Astrocyte of the spinal cord (primary cell): ENCODE measurements at regions not wholly inside any gene's neighbourhood (a gene's known extent, or its start where the extent isn't known, plus 50 kb on each side); places are given as distances from the start of the nearest gene placed in this dataset.

Source experiments
- DNase-seq: peaks from one replicate; pipeline ENCODE4 v3.0.0; 2011; ENCODE audit warnings: low read depth, low spot score
- H3K4me3 ChIP-seq: 2 replicates; pipeline ENCODE4 v1.5.1; 2011; ENCODE audit warnings: low read depth, mild to moderate bottlenecking, low read length, moderate library complexity
- in situ Hi-C: cut with HindIII; loops from 2 replicates; pipeline ENCODE4 v1.10.0; 2017; ENCODE audit warnings: low sequenced_read_pairs
- TF ChIP-seq, protein P1 (sequence below): IDR thresholded peaks from 2 replicates; pipeline ENCODE4 v1.5.1; 2012; ENCODE audit warnings: low read depth, mild to moderate bottlenecking, low read length, inconsistent platforms

DNA sequence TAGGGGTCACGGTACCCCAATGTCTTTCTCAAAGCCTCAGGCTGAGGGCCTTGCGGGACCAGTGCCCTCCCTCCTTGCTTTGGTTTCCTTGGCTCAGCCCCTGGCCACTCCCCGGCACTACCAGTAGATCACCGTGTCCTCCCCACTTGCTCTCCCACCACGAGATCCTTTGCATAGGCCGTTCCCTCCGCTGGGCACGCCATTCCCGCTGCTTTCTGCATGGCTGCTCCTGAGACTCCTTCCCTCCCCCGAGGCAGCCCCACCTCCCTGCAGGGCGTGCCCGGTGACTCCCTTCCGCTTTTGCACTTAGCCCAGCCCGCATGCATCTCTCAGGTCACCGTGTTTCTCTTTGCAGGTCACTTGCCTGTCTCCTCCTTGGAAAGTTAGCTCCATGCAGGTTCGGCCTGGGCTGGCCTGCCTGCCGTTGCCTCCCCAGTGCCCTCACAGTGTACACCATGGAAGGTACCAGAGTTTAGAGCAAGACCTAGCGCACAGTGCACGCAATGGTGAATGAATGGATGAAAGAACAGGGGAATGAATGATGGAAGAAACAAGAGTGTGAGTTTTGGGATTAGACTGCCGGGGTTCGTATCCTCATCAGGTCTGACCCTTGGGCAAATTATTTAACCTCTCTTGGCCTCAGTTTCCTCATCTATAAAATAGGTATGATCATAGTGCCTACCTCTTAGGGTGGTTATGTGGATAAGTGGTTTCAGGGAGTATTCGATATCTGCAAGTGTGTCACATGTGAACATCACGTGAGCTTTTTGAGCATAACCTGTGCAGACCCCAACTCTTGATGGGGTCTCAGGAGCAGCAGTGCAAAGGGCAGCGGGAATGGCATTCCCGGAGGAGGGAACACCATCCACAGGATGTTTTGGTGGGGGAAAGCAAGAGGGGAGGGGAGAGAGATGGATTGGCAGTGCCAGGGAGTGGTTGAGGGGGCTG, 214.3 kb downstream of the C9orf50 start:
- no peak overlapping the region for H3K4me3 ChIP-seq
- in situ Hi-C loops: no loop called here
- TF ChIP-seq, protein P1, sequence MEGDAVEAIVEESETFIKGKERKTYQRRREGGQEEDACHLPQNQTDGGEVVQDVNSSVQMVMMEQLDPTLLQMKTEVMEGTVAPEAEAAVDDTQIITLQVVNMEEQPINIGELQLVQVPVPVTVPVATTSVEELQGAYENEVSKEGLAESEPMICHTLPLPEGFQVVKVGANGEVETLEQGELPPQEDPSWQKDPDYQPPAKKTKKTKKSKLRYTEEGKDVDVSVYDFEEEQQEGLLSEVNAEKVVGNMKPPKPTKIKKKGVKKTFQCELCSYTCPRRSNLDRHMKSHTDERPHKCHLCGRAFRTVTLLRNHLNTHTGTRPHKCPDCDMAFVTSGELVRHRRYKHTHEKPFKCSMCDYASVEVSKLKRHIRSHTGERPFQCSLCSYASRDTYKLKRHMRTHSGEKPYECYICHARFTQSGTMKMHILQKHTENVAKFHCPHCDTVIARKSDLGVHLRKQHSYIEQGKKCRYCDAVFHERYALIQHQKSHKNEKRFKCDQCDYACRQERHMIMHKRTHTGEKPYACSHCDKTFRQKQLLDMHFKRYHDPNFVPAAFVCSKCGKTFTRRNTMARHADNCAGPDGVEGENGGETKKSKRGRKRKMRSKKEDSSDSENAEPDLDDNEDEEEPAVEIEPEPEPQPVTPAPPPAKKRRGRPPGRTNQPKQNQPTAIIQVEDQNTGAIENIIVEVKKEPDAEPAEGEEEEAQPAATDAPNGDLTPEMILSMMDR: no peak
- DNase-seq: no peak

DNA sequence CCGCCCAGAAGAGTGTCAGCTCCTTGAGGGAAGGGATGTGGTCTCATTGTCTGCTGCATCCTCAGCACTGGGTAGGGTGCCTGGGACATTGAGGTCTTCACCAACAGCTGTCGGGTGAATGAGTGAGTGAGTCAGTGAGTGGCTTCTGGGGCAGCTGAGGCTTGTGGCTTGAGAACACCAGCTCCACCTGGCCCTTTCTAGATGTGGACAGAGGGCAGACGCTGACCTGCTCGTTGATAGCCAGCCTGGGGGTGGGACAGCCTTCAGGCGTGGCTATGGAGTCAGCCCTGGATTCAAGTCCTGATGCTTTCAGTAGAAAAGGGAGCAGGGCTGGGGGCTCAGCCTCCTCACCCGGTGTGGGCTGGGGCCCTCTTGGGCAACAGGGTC, 215.1 kb downstream of the C9orf50 start:
- TF ChIP-seq, protein P1: no peak
- DNase-seq: no peak
- no peak overlapping the region for H3K4me3 ChIP-seq
- in situ Hi-C loops: no loop called here

DNA sequence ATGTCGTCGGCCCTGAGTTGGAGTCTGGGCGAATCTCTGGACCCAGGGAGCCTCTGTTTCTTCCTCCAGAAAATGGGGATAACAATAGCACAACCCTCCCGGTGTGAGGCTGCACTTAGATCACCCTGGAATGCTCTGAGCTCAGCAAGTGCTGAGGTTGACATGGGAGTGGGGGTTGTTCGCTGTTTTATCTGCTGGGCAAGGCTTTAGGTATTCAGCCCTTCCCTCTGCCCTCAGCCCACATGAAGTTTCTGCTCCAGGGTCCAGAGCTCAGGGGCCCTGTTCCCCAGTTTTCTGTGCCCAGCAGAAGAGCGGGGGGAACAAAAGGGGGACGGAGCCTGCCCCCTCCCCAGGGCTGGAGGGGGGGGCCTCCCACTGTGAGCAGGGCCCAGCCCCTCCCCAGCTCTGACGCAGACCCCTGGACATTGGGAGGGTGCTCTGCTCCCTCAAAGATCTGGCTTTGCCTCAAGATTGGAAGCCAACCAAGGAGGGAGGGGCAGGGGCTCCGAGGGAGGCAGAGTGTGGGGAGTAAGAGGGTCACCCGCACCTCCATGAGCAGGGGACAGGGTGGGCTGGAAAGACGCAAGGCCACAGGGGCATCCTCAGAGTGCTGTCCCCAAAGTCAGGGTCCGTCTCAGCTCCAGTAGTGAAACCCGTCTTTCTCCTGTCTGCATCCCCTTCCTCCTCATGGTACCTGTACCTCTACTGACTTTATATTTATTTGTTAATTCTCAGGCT, 215.6 kb downstream of the C9orf50 start:
- in situ Hi-C loops: no loop called here
- H3K4me3 ChIP-seq: no peak overlapping the region
- TF ChIP-seq, protein P1: no peak
- no peak for DNase-seq

DNA sequence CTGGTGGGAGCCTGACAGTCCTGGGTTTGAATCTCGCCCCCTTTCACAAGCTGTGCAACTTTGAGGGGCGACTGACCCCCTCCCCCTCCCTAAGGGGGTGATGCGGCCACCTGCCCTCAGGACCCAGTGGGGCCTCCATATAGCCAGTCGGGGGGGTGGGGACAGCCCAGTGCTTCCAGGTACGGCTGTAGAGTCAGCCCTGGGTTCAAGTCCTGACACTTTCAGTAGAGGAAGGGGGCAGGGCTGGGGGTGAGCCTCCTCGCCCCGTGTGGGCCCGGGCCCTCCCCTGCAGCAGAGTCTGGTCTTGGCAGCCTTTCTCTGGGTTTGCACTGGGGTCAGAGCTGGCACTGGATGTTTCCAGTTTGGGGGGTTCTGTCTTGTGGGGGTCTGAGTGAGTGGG, 216.3 kb downstream of the C9orf50 start:
- DNase-seq: no peak
- no peak overlapping the region for H3K4me3 ChIP-seq
- in situ Hi-C loops: no loop called here
- TF ChIP-seq, protein P1: no peak

DNA sequence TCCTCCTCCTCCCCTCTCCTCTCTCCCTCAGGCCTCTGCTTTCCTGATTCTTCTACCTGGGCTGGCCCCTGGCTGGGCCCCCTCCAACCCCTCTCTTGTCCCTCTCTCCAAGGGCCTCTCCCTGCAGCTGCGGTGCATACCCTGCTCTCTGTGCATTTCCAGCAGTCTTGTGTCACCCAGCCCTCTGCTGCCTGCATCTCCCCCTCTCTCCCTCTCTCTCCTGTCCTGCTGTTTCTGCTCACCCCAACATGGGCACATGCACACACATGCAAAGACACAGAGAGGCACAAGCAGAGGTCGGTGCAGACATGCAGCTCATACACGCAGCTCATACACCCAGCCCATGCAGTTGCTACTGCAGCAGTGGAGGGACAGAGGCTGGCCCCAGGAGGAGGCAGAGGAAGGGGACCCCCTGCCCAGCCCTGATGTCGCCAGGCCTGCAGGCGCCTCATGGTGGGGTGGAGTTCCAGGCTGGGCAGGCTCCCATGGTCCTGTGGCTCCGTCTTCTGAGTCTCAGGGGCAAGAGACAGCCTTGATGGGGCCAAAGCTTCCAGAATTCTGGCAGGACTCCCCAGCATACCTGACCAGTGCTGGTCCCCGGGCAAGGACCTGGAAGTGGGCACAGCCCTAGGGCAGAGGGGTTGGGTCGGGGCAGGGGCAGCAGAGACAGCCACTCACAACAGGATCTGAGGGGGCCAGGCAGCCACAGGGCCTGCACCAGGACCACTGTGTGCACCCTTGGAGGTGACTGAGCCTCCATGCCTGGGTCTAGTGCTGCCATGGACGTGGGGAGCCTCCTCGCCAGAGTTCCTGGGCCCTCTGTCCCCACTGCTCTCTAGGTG, 216.9 kb downstream of the C9orf50 start:
- TF ChIP-seq, protein P1: no peak
- no peak for DNase-seq
- in situ Hi-C loops: no loop called here
- H3K4me3 ChIP-seq: no peak overlapping the region
